GM18511 (cell line): ENCODE measurements at regions not wholly inside any gene's neighbourhood (a gene's known extent, or its start where the extent isn't known, plus 50 kb on each side); places are given as distances from the start of the nearest gene placed in this dataset.
"Not testable (repeated sequence)": the region's sequence is repeated elsewhere in the genome, so short reads cannot be mapped to it uniquely, and the experiment has no call there.

ENCODE experiments used
- ATAC-seq: cut with Tn5 transposase; IDR thresholded peaks from one replicate; pipeline ENCODE4 v1.9.1; 2021; ENCODE audit warnings: mild to moderate bottlenecking, moderate library complexity; ENCODE audit not compliant: unreplicated experiment

GRCh38 chr4:97432551-97432950, 710.7 kb downstream of the STPG2 start:
- no peak for ATAC-seq

GRCh38 chr4:97437998-97438705, 705.1 kb downstream of the STPG2 start:
- not testable (repeated sequence) for ATAC-seq

GRCh38 chr4:97453186-97453585, 690.1 kb downstream of the STPG2 start:
- no peak for ATAC-seq

GRCh38 chr4:97457253-97457652, 686.0 kb downstream of the STPG2 start:
- no peak for ATAC-seq

GRCh38 chr4:97468272-97468671, 675.0 kb downstream of the STPG2 start:
- ATAC-seq, result no peak

- no peak for ATAC-seq
These were observed 667.7 kb downstream of the STPG2 start for GRCh38 chr4:97475621-97476020.

- no peak for ATAC-seq
These were observed 665.3 kb downstream of the STPG2 start for GRCh38 chr4:97477974-97478373.

GRCh38 chr4:97479388-97479787, 663.9 kb downstream of the STPG2 start:
- no peak for ATAC-seq

- no peak for ATAC-seq
These were observed 651.4 kb downstream of the STPG2 start for GRCh38 chr4:97491856-97492255.

- no peak for ATAC-seq
These were observed 649.3 kb downstream of the STPG2 start for GRCh38 chr4:97493815-97494518.

GRCh38 chr4:97496298-97496873, 646.9 kb downstream of the STPG2 start:
- ATAC-seq, result no peak

GRCh38 chr4:97498875-97499274, 644.4 kb downstream of the STPG2 start:
- ATAC-seq, result no peak

- ATAC-seq, result peak; percentile 97
These were observed 642.9 kb downstream of the STPG2 start for GRCh38 chr4:97500423-97500822.

GRCh38 chr4:97504713-97505112, 638.6 kb downstream of the STPG2 start:
- ATAC-seq, result no peak

GRCh38 chr4:97507587-97508245, 635.6 kb downstream of the STPG2 start:
- no peak for ATAC-seq
